ENCODE measurements at regions not wholly inside any gene's neighbourhood (a gene's known extent, or its start where the extent isn't known, plus 50 kb on each side); places are given as distances from the start of the nearest gene placed in this dataset.

DNA sequence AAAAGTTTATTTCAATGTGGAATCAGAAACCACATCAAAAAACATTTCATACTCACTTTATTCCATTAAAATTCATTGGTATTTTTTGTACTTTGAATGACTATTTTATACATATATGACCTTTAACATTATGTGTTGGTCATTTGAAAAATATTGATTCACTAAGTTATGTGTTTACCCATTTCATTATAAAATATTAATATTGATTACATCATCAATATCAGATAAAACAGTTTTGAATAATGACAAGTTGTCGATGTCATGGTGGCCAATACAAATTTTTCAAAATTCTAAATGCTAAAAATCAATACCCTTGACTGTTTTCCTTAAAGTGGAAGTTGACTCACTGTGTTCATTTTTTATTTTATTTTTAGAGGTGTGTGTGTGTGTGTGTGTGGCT lies 239.7 kb upstream of the ROBO1 start:
- DNase-seq = no peak
- H3K4me1 ChIP-seq = no peaks in the 10 kb centered on the region
- no peaks in the 10 kb centered on the region for H3K36me3 ChIP-seq (ENCODE audit: low read depth, missing control alignments)
- no peak for TF ChIP-seq POLR2A (IDR thresholded peaks at IDR 0.05)
- TF ChIP-seq, protein P1, sequence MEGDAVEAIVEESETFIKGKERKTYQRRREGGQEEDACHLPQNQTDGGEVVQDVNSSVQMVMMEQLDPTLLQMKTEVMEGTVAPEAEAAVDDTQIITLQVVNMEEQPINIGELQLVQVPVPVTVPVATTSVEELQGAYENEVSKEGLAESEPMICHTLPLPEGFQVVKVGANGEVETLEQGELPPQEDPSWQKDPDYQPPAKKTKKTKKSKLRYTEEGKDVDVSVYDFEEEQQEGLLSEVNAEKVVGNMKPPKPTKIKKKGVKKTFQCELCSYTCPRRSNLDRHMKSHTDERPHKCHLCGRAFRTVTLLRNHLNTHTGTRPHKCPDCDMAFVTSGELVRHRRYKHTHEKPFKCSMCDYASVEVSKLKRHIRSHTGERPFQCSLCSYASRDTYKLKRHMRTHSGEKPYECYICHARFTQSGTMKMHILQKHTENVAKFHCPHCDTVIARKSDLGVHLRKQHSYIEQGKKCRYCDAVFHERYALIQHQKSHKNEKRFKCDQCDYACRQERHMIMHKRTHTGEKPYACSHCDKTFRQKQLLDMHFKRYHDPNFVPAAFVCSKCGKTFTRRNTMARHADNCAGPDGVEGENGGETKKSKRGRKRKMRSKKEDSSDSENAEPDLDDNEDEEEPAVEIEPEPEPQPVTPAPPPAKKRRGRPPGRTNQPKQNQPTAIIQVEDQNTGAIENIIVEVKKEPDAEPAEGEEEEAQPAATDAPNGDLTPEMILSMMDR (IDR thresholded peaks at IDR 0.05) = no peak
- H3K9me3 ChIP-seq = no peaks in the 10 kb centered on the region
- 83 to 84% methylated on average over 1 of the region's 1 CpG for WGBS, 2 donors
- intact Hi-C loops (cut with DNase I; ENCODE audit: low total_unique reads) = no loop called here
- no peak overlapping the region for H3K4me3 ChIP-seq
- no peak overlapping the region for H3K27ac ChIP-seq
- H3K27me3 ChIP-seq = no peaks in the 10 kb centered on the region

DNA sequence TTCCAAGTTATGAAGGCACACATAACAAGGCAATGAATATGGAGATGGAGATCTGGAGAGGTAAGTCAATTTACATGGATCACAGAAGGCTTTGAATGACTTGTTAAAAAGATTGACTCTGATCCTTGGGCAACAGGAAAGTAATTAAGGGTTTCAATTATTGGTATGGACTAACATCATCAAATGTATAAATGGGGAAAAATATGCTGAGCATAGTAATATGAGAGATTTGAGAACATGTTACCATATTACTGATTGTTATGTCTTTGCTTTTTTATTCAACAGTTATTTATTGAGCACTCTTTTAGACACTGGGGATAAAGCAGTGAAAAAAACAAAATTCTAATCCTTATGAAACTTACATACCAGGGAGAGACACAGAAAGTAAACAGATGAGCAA lies 238.5 kb upstream of the ROBO1 start:
- intact Hi-C loops (cut with DNase I; ENCODE audit: low total_unique reads) = no loop called here
- Histone ChIP-seq H3K4me1 (no peaks in the 10 kb centered on the region), H3K27me3 (no peaks in the 10 kb centered on the region), H3K9me3 (no peaks in the 10 kb centered on the region), H3K36me3 (ENCODE audit: low read depth, missing control alignments) (no peaks in the 10 kb centered on the region), H3K27ac (no peak overlapping the region), H3K4me3 (no peak overlapping the region)
- no peak for DNase-seq
- no peak for TF ChIP-seq POLR2A (IDR thresholded peaks at IDR 0.05)
- TF ChIP-seq, protein P1 (IDR thresholded peaks at IDR 0.05) = no peak

DNA sequence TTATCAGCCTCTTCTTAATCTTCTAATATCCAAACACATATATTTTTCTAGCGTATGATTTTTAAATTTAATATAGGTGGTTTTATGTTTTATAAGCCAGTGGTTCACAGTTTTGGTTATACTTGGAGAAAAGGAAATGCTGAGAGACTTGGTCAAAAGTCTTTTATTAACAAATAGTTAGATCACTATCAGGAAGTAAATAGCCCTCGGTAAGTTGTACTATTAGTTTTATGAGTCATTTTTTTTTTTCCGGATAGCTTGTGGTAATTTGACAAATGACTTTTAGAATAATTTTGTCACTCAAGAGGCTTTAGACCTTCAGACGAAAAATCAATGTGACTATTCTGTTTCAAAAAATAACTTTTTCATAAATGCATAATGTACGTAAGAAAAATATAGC lies 232.2 kb upstream of the ROBO1 start:
- DNase-seq = no peak
- TF ChIP-seq, protein P1 (IDR thresholded peaks at IDR 0.05) = no peak
- no peak for TF ChIP-seq POLR2A (IDR thresholded peaks at IDR 0.05)
- WGBS, 2 donors = 87 to 91% methylated on average over 5 of the region's 5 CpGs

DNA sequence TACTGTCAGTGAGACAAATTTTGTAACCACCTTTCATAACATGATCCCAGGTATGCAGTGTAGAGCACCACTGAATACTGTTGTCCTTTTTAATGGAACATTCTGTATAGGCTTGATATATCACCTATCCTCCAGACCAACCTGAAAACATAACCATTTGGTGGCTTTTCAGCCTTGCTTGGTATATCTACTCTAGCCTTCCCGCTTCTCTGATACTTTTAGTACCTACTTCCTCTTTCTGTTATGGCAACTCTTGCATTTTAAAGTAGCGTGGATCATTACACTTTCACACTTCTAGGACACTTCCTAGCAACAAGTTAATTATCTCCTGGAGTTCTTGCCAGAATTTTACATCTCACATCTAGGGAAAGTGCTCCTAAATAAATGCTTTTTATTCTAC lies 226.6 kb upstream of the ROBO1 start:
- no peak overlapping the region for H3K27ac ChIP-seq
- H3K9me3 ChIP-seq = no peaks in the 10 kb centered on the region
- H3K4me3 ChIP-seq = no peak overlapping the region
- intact Hi-C loops (cut with DNase I; ENCODE audit: low total_unique reads) = no loop called here
- 89 to 94% methylated on average over 2 of the region's 2 CpGs for whole genome bisulfite sequencing, 2 donors
- TF ChIP-seq, protein P1 (IDR thresholded peaks at IDR 0.05) = no peak
- TF ChIP-seq POLR2A (IDR thresholded peaks at IDR 0.05) = no peak
- H3K27me3 ChIP-seq = no peaks in the 10 kb centered on the region
- no peaks in the 10 kb centered on the region for H3K4me1 ChIP-seq
- DNase-seq = no peak
- no peaks in the 10 kb centered on the region for H3K36me3 ChIP-seq (ENCODE audit: low read depth, missing control alignments)

More for the DNA sequence above, 232.2 kb upstream of the ROBO1 start:
- intact Hi-C loops (cut with DNase I; ENCODE audit: low total_unique reads) = no loop called here
- Histone ChIP-seq H3K36me3 (ENCODE audit: low read depth, missing control alignments) (no peaks in the 10 kb centered on the region), H3K27ac (no peak overlapping the region), H3K9me3 (no peaks in the 10 kb centered on the region), H3K4me1 (no peaks in the 10 kb centered on the region), H3K4me3 (no peak overlapping the region), H3K27me3 (no peaks in the 10 kb centered on the region)

DNA sequence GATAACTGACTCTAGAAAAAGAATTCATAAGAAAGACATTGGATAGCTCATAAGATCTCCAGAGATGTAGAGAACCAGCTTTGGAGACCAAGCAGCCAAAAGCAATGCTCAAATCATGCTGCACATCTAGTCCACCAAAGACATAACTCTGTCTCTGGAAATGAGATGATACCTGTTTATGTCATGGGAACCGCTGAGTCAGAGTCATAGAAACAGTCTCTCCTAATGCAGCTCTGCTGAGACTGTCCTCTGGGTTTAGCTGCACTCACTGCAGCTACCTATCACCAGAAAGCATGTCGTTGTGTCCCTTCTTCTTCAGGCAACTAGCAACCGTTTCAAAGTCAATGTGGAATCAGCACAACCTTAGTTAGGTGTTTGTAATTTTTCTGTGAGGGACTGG lies 218.5 kb upstream of the ROBO1 start:
- Histone ChIP-seq H3K4me1 (no peaks in the 10 kb centered on the region), H3K27me3 (no peaks in the 10 kb centered on the region), H3K36me3 (ENCODE audit: low read depth, missing control alignments) (no peaks in the 10 kb centered on the region), H3K27ac (no peak overlapping the region), H3K9me3 (no peaks in the 10 kb centered on the region), H3K4me3 (no peak overlapping the region)
- intact Hi-C loops (cut with DNase I; ENCODE audit: low total_unique reads) = no loop called here
- TF ChIP-seq, protein P1 (IDR thresholded peaks at IDR 0.05) = no peak
- TF ChIP-seq POLR2A (IDR thresholded peaks at IDR 0.05) = no peak
- no peak for DNase-seq
- 83 to 88% methylated on average over 3 of the region's 3 CpGs for WGBS, 2 donors

Data from testis (tissue), 2 donors.